Neural cell (in vitro differentiated cells): ENCODE measurements at regions not wholly inside any gene's neighbourhood (a gene's known extent, or its start where the extent isn't known, plus 50 kb on each side); places are given as distances from the start of the nearest gene placed in this dataset.

Experiments used
- H2AFZ ChIP-seq: fragments of 200-600, 300-800 bp; sonication (generic), shearing (Covaris generic); 2 replicates; pipeline ENCODE4 v1.6.0; 2014; ENCODE audit warnings: low read depth, mild to moderate bottlenecking, antibody characterized with exemption, low read length, moderate library complexity
- H3F3A ChIP-seq: fragments of 200-600 bp; shearing (Covaris generic); 2 replicates; pipeline ENCODE4 v1.6.1; 2016; ENCODE audit warnings: mild to moderate bottlenecking, moderate library complexity, mixed read lengths, antibody characterized with exemption, low read length; ENCODE audit not compliant: insufficient read depth, poor library complexity, severe bottlenecking
- H3K27ac ChIP-seq: fragments of 200-600, 300-800 bp; sonication (generic), shearing (Covaris generic); 2 replicates; pipeline ENCODE4 v1.5.1; 2014; ENCODE audit warnings: mild to moderate bottlenecking, low read length, moderate library complexity
- H3K27me3 ChIP-seq: fragments of 300-800, 200-600 bp; sonication (generic), shearing (Covaris generic); 2 replicates; pipeline ENCODE4 v1.6.0; 2014; ENCODE audit warnings: mild to moderate bottlenecking, low read depth, low read length, moderate library complexity; ENCODE audit not compliant: insufficient read depth
- H3K36me3 ChIP-seq: fragments of 300-800, 200-600 bp; sonication (generic), shearing (Covaris generic); 2 replicates; pipeline ENCODE4 v1.5.1; 2014; ENCODE audit warnings: mild to moderate bottlenecking, antibody characterized with exemption, low read length, moderate library complexity; ENCODE audit not compliant: insufficient read depth
- H3K4me2 ChIP-seq: fragments of 300-800, 200-600 bp; sonication (generic), shearing (Covaris generic); 2 replicates; pipeline ENCODE4 v1.6.0; 2014; ENCODE audit warnings: mild to moderate bottlenecking, low read length
- H3K4me3 ChIP-seq: fragments of 300-800, 200-600 bp; sonication (generic), shearing (Covaris generic); 2 replicates; pipeline ENCODE4 v1.5.1; 2014; ENCODE audit warnings: mild to moderate bottlenecking, low read length, moderate library complexity
- H3K79me2 ChIP-seq: fragments of 200-600 bp; shearing (Covaris generic); replicated peaks from 2 replicates; pipeline ENCODE4 v1.6.0; 2014; ENCODE audit warnings: mild to moderate bottlenecking, low read length, moderate library complexity; ENCODE audit not compliant: insufficient read depth
- H3K9ac ChIP-seq: fragments of 300-800, 200-600 bp; sonication (generic), shearing (Covaris generic); 2 replicates; pipeline ENCODE4 v1.6.1; 2016; ENCODE audit warnings: mild to moderate bottlenecking, low read length, mixed read lengths
- H3K9me2 ChIP-seq: fragments of 200-600 bp; shearing (Covaris generic); 2 replicates; pipeline ENCODE4 v1.6.1; 2016; ENCODE audit warnings: mild to moderate bottlenecking, low read length, mixed read lengths; ENCODE audit not compliant: insufficient read depth
- H3K9me3 ChIP-seq: fragments of 200-600, 300-800 bp; sonication (generic), shearing (Covaris generic); 2 replicates; pipeline ENCODE4 v1.6.1; 2016; ENCODE audit warnings: mild to moderate bottlenecking, mixed run types, low read length, moderate library complexity, mixed read lengths
- H4K20me1 ChIP-seq: fragments of 200-600 bp; shearing (Covaris generic); 2 replicates; pipeline ENCODE4 v1.6.1; 2016; ENCODE audit warnings: mild to moderate bottlenecking, mixed run types; ENCODE audit not compliant: insufficient read depth
- CTCF ChIP-seq: fragments of 450-650 bp; IDR thresholded peaks from 2 replicates; pipeline ENCODE4 v1.5.1; 2014; ENCODE audit warnings: antibody characterized with exemption, mild to moderate bottlenecking, moderate library complexity; ENCODE audit not compliant: poor library complexity, severe bottlenecking
- EP300 ChIP-seq: fragments of 450-650 bp; conservative IDR thresholded peaks from 2 replicates; pipeline ENCODE4 v1.6.1; 2014; ENCODE audit warnings: antibody characterized with exemption, mild to moderate bottlenecking, moderate library complexity; ENCODE audit not compliant: poor library complexity, severe bottlenecking
- EZH2 ChIP-seq: fragments of 200-600, 300-800 bp; shearing (Covaris generic), sonication (generic); IDR thresholded peaks from 2 replicates; pipeline ENCODE4 v1.6.1; 2014; ENCODE audit warnings: antibody characterized with exemption, low read length, borderline replicate concordance, mild to moderate bottlenecking; ENCODE audit not compliant: insufficient read depth, poor library complexity, severe bottlenecking
- MXI1 ChIP-seq: fragments of 450-650 bp; conservative IDR thresholded peaks from 2 replicates; pipeline ENCODE4 v1.6.1; 2014; ENCODE audit warnings: antibody characterized with exemption, mild to moderate bottlenecking; ENCODE audit not compliant: poor library complexity, severe bottlenecking
- POLR2AphosphoS5 ChIP-seq: IDR thresholded peaks from 2 replicates; pipeline ENCODE4 v1.6.1; 2012
- RAD21 ChIP-seq: fragments of 450-650 bp; conservative IDR thresholded peaks from 2 replicates; pipeline ENCODE4 v1.6.1; 2014; ENCODE audit warnings: antibody characterized with exemption, mild to moderate bottlenecking, moderate library complexity
- REST ChIP-seq: IDR thresholded peaks from 2 replicates; pipeline ENCODE4 v1.6.1; 2012; ENCODE audit warnings: borderline replicate concordance
- SMC3 ChIP-seq: fragments of 450-650 bp; conservative IDR thresholded peaks from 2 replicates; pipeline ENCODE4 v1.6.1; 2014; ENCODE audit warnings: antibody characterized with exemption, mild to moderate bottlenecking, moderate library complexity; ENCODE audit not compliant: poor library complexity
- TAF1 ChIP-seq: IDR thresholded peaks from 2 replicates; pipeline ENCODE4 v1.6.1; 2012; ENCODE audit warnings: low read depth

GRCh38 chr17:72594248-72594647 is 473.4 kb downstream of the SOX9 start:
- H3K27me3 ChIP-seq: peaks cover 11% of the 10 kb centered on the region

More at GRCh38 chr17:72594248-72594647, 473.4 kb downstream of the SOX9 start:
- no peaks in the 10 kb centered on the region for H3K9me3 ChIP-seq
- no peaks in the 10 kb centered on the region for H3K36me3 ChIP-seq
- TF ChIP-seq RAD21 (no peak), MXI1 (no peak), CTCF (no peak), EZH2 (no peak), POLR2AphosphoS5 (no peak), TAF1 (no peak), EP300 (no peak), REST (no peak), SMC3 (no peak)
- no peak overlapping the region for H3K9ac ChIP-seq
- no peak overlapping the region for H3K4me2 ChIP-seq
- H2AFZ ChIP-seq: no peak overlapping the region
- no peaks in the 10 kb centered on the region for H3F3A ChIP-seq
- no peaks in the 10 kb centered on the region for H3K9me2 ChIP-seq
- no peaks in the 10 kb centered on the region for H3K79me2 ChIP-seq
- no peaks in the 10 kb centered on the region for H4K20me1 ChIP-seq
- no peak overlapping the region for H3K27ac ChIP-seq
- no peak overlapping the region for H3K4me3 ChIP-seq
